SK-N-DZ (cell line): ENCODE measurements at regions not wholly inside any gene's neighbourhood (a gene's known extent, or its start where the extent isn't known, plus 50 kb on each side); places are given as distances from the start of the nearest gene placed in this dataset.
"Not testable (repeated sequence)": the region's sequence is repeated elsewhere in the genome, so short reads cannot be mapped to it uniquely, and the experiment has no call there.

ENCODE experiments used
- DNase-seq: peaks from one replicate; pipeline ENCODE4 v3.0.0-alpha.2; 2015; ENCODE audit warnings: low spot score

- no peak for DNase-seq
These were observed 50.8 kb upstream of the BOD1L1 start for GRCh38 chr4:13678186-13678924.

- no peak for DNase-seq
These were observed 54.0 kb upstream of the BOD1L1 start for GRCh38 chr4:13681570-13681969.

GRCh38 chr4:13694256-13694655 is 66.7 kb upstream of the BOD1L1 start:
- no peak for DNase-seq

- no peak for DNase-seq
These were observed 70.8 kb upstream of the BOD1L1 start for GRCh38 chr4:13698296-13698695.

- no peak for DNase-seq
These were observed 72.7 kb upstream of the BOD1L1 start for GRCh38 chr4:13700021-13700857.

GRCh38 chr4:13700858-13701140 is 73.3 kb upstream of the BOD1L1 start:
- DNase-seq: not testable (repeated sequence)

- no peak for DNase-seq
These were observed 74.5 kb upstream of the BOD1L1 start for GRCh38 chr4:13701937-13702446.

GRCh38 chr4:13703096-13703495 is 75.6 kb upstream of the BOD1L1 start:
- peak; percentile 73 for DNase-seq

- DNase-seq: no peak
These were observed 76.5 kb upstream of the BOD1L1 start for GRCh38 chr4:13704035-13704434.

- no peak for DNase-seq
These were observed 77.2 kb upstream of the BOD1L1 start for GRCh38 chr4:13704761-13705160.

GRCh38 chr4:13705521-13706041 is 78.1 kb upstream of the BOD1L1 start:
- peak; percentile 37 for DNase-seq

- DNase-seq: peak; percentile 64
These were observed 78.6 kb upstream of the BOD1L1 start for GRCh38 chr4:13706120-13706519.

- DNase-seq: no peak
These were observed 79.2 kb upstream of the BOD1L1 start for GRCh38 chr4:13706716-13707115.

GRCh38 chr4:13710246-13710885 is 82.8 kb upstream of the BOD1L1 start:
- DNase-seq: no peak

GRCh38 chr4:13711233-13711785 is 83.8 kb upstream of the BOD1L1 start:
- DNase-seq: no peak

- no peak for DNase-seq
These were observed 94.4 kb upstream of the BOD1L1 start for GRCh38 chr4:13721894-13722293.

- no peak for DNase-seq
These were observed 95.1 kb upstream of the BOD1L1 start for GRCh38 chr4:13722649-13723048.

GRCh38 chr4:13728761-13729160 is 101.2 kb upstream of the BOD1L1 start:
- DNase-seq: no peak

GRCh38 chr4:13731019-13731418 is 103.5 kb upstream of the BOD1L1 start:
- no peak for DNase-seq

GRCh38 chr4:13733817-13734216 is 106.3 kb upstream of the BOD1L1 start:
- peak; percentile 8 for DNase-seq

GRCh38 chr4:13750594-13750993 is 123.1 kb upstream of the BOD1L1 start:
- no peak for DNase-seq

GRCh38 chr4:13761581-13761980 is 134.1 kb upstream of the BOD1L1 start:
- not testable (repeated sequence) for DNase-seq
